HUES64 (cell line): ENCODE measurements at regions not wholly inside any gene's neighbourhood (a gene's known extent, or its start where the extent isn't known, plus 50 kb on each side); places are given as distances from the start of the nearest gene placed in this dataset.

Source experiments
- H3K27ac ChIP-seq: 2 replicates; pipeline ENCODE4 v1.7.0; 2013; ENCODE audit warnings: low read depth, low read length, inconsistent platforms
- H3K27me3 ChIP-seq: 2 replicates; pipeline ENCODE4 v1.6.1; 2013; ENCODE audit warnings: mild to moderate bottlenecking, low read length; ENCODE audit not compliant: insufficient read depth
- H3K36me3 ChIP-seq: 2 replicates; pipeline ENCODE4 v1.6.1; 2013; ENCODE audit warnings: mild to moderate bottlenecking, low read length; ENCODE audit not compliant: insufficient read depth
- H3K4me1 ChIP-seq: 2 replicates; pipeline ENCODE4 v1.6.1; 2013; ENCODE audit warnings: mild to moderate bottlenecking, low read length, moderate library complexity; ENCODE audit not compliant: insufficient read depth
- H3K4me3 ChIP-seq: 2 replicates; pipeline ENCODE4 v1.5.1; 2013; ENCODE audit warnings: mild to moderate bottlenecking, low read length, moderate library complexity
- H3K9ac ChIP-seq: 2 replicates; pipeline ENCODE4 v1.6.1; 2013; ENCODE audit warnings: mild to moderate bottlenecking, low read depth, low read length
- H3K9me3 ChIP-seq: 2 replicates; pipeline ENCODE4 v1.6.1; 2013; ENCODE audit warnings: low read depth, low read length; ENCODE audit not compliant: insufficient read depth
- WGBS: fragments of 150-250, 120-280 bp; methylation state at CpG from one replicate; pipeline ENCODE4 v1.1.7; 2013; ENCODE audit warnings: missing lambda C conversion rate; 5-methylcytosine and 5-hydroxymethylcytosine counted together

- H3K4me3 ChIP-seq: no peak overlapping the region
- no peaks in the 10 kb centered on the region for H3K27me3 ChIP-seq
- H3K9me3 ChIP-seq: no peaks in the 10 kb centered on the region
- H3K27ac ChIP-seq: no peak overlapping the region
- no peak overlapping the region for H3K9ac ChIP-seq
- 85% methylated on average over 15 of the region's 15 CpGs for WGBS
- no peaks in the 10 kb centered on the region for H3K36me3 ChIP-seq
- peaks cover 10% of the 10 kb centered on the region; the same call in 1 of the 2 replicates for H3K4me1 ChIP-seq
Measured at GRCh38 chr21:36207577-36208320, 51.1 kb downstream of the DOP1B start.

- WGBS: 92% methylated on average over 27 of the region's 27 CpGs
- Histone ChIP-seq H3K36me3 (no peaks in the 10 kb centered on the region), H3K27me3 (no peaks in the 10 kb centered on the region), H3K9ac (no peak overlapping the region), H3K9me3 (no peaks in the 10 kb centered on the region), H3K27ac (no peak overlapping the region), H3K4me1 (peaks cover 10% of the 10 kb centered on the region; the same call in 1 of the 2 replicates), H3K4me3 (no peak overlapping the region)
Measured at GRCh38 chr21:36208326-36209013, 51.8 kb downstream of the DOP1B start.

GRCh38 chr21:36209626-36210171 lies 53.1 kb downstream of the DOP1B start:
- H3K27ac ChIP-seq: no peak overlapping the region
- 68% methylated on average over 11 of the region's 11 CpGs for WGBS

GRCh38 chr21:36210779-36211659 lies 54.4 kb downstream of the DOP1B start:
- Histone ChIP-seq H3K4me1 (peaks cover 10% of the 10 kb centered on the region; the same call in 1 of the 2 replicates), H3K27ac (no peak overlapping the region)
- 86% methylated on average over 21 of the region's 21 CpGs for WGBS

More at GRCh38 chr21:36209626-36210171, 53.1 kb downstream of the DOP1B start:
- H3K9ac ChIP-seq: no peak overlapping the region
- H3K4me3 ChIP-seq: no peak overlapping the region
- H3K4me1 ChIP-seq: peaks cover 10% of the 10 kb centered on the region; the same call in 1 of the 2 replicates
- no peaks in the 10 kb centered on the region for H3K27me3 ChIP-seq
- no peaks in the 10 kb centered on the region for H3K9me3 ChIP-seq
- peaks cover 5% of the 10 kb centered on the region for H3K36me3 ChIP-seq

GRCh38 chr21:36211660-36212512 lies 55.3 kb downstream of the DOP1B start:
- WGBS: 95% methylated on average over 9 of the region's 9 CpGs
- Histone ChIP-seq H3K4me3 (no peak overlapping the region), H3K36me3 (peaks cover 10% of the 10 kb centered on the region), H3K27ac (no peak overlapping the region), H3K9me3 (no peaks in the 10 kb centered on the region), H3K4me1 (peaks cover 10% of the 10 kb centered on the region; the same call in 1 of the 2 replicates), H3K9ac (no peak overlapping the region), H3K27me3 (no peaks in the 10 kb centered on the region)

More at GRCh38 chr21:36210779-36211659, 54.4 kb downstream of the DOP1B start:
- Histone ChIP-seq H3K4me3 (no peak overlapping the region), H3K27me3 (no peaks in the 10 kb centered on the region), H3K9me3 (no peaks in the 10 kb centered on the region), H3K9ac (no peak overlapping the region), H3K36me3 (peaks cover 10% of the 10 kb centered on the region)

GRCh38 chr21:36212513-36212780 lies 55.8 kb downstream of the DOP1B start:
- no peak overlapping the region for H3K27ac ChIP-seq
- WGBS: 95% methylated on average over 5 of the region's 5 CpGs
- H3K27me3 ChIP-seq: no peaks in the 10 kb centered on the region
- peaks cover 10% of the 10 kb centered on the region; the same call in 1 of the 2 replicates for H3K4me1 ChIP-seq
- no peak overlapping the region for H3K9ac ChIP-seq
- H3K9me3 ChIP-seq: no peaks in the 10 kb centered on the region
- peaks cover 15% of the 10 kb centered on the region for H3K36me3 ChIP-seq
- no peak overlapping the region for H3K4me3 ChIP-seq

- Histone ChIP-seq H3K4me1 (peaks cover 10% of the 10 kb centered on the region; the same call in 1 of the 2 replicates), H3K36me3 (peaks cover 24% of the 10 kb centered on the region), H3K27ac (no peak overlapping the region), H3K27me3 (no peaks in the 10 kb centered on the region), H3K9ac (no peak overlapping the region), H3K9me3 (no peaks in the 10 kb centered on the region), H3K4me3 (no peak overlapping the region)
- 94% methylated on average over 3 of the region's 3 CpGs for WGBS
Measured at GRCh38 chr21:36214561-36214960, 57.9 kb downstream of the DOP1B start.

GRCh38 chr21:36217743-36218142 lies 61.1 kb downstream of the DOP1B start:
- no peaks in the 10 kb centered on the region for H3K4me1 ChIP-seq
- H3K36me3 ChIP-seq: peaks cover 27% of the 10 kb centered on the region
- 96% methylated on average over 4 of the region's 4 CpGs for WGBS
- no peaks in the 10 kb centered on the region for H3K9me3 ChIP-seq
- H3K9ac ChIP-seq: no peak overlapping the region
- no peaks in the 10 kb centered on the region for H3K27me3 ChIP-seq
- H3K27ac ChIP-seq: no peak overlapping the region
- no peak overlapping the region for H3K4me3 ChIP-seq

- no peak overlapping the region for H3K9ac ChIP-seq
- WGBS: 94% methylated on average over 6 of the region's 6 CpGs
- peaks cover 27% of the 10 kb centered on the region for H3K36me3 ChIP-seq
- H3K4me1 ChIP-seq: no peaks in the 10 kb centered on the region
- H3K27me3 ChIP-seq: no peaks in the 10 kb centered on the region
- H3K4me3 ChIP-seq: no peak overlapping the region
- no peaks in the 10 kb centered on the region for H3K9me3 ChIP-seq
- H3K27ac ChIP-seq: no peak overlapping the region
Measured at GRCh38 chr21:36218691-36219090, 62.1 kb downstream of the DOP1B start.

- Histone ChIP-seq H3K27ac (no peak overlapping the region), H3K27me3 (no peaks in the 10 kb centered on the region), H3K9ac (no peak overlapping the region), H3K36me3 (0 out of 2 replicates have a peak, but pooled peaks cover 7% of the 10 kb centered on the region), H3K9me3 (no peaks in the 10 kb centered on the region), H3K4me3 (no peak overlapping the region), H3K4me1 (no peaks in the 10 kb centered on the region)
- 99% methylated on average over 4 of the region's 4 CpGs for WGBS
Measured at GRCh38 chr21:36223451-36223850, 66.8 kb downstream of the DOP1B start.
